Lung (tissue), 11 donors: ENCODE measurements at regions not wholly inside any gene's neighbourhood (a gene's known extent, or its start where the extent isn't known, plus 50 kb on each side); places are given as distances from the start of the nearest gene placed in this dataset.
A peak's percentile ranks its signal among the peaks of the same experiment; 100 is the strongest.

Source experiments
- ATAC-seq: fragments of 200-7000 bp; cut with Tn5 transposase; one replicate; pipeline ENCODE4 v1.9.1; 2020; ENCODE audit warnings: moderate number of reproducible peaks; ENCODE audit not compliant: insufficient read depth, low FRiP score
- DNase-seq, 3 donors: peaks; one replicate each; pipeline ENCODE4 v3.0.0-alpha.2; 2013 to 2017
- H3K27ac ChIP-seq, 2 donors: one replicate each; pipeline ENCODE4 v1.5.1; 2013; ENCODE audit warnings: mild to moderate bottlenecking in 2 of 2, moderate library complexity in 2 of 2, control low read depth in 1 of 2, inconsistent platforms in 1 of 2, low read depth in 1 of 2, low read length in 1 of 2
- H3K27me3 ChIP-seq, 3 donors: one replicate each; pipeline ENCODE4 v1.5.1; 2013; ENCODE audit warnings: low read length in 2 of 3; ENCODE audit not compliant: control insufficient read depth in 3 of 3, insufficient read depth in 3 of 3
- H3K36me3 ChIP-seq, 4 donors: one replicate each; pipeline ENCODE4 v1.5.1; 2013; ENCODE audit warnings: low read length in 4 of 4, mild to moderate bottlenecking in 1 of 4, moderate library complexity in 1 of 4; ENCODE audit not compliant: control insufficient read depth in 4 of 4, insufficient read depth in 4 of 4
- H3K4me1 ChIP-seq, 5 donors: one replicate each; pipeline ENCODE4 v1.5.1; 2013; ENCODE audit warnings: low read length in 5 of 5, mild to moderate bottlenecking in 2 of 5, moderate library complexity in 1 of 5; ENCODE audit not compliant: control insufficient read depth in 5 of 5, insufficient read depth in 5 of 5
- H3K4me3 ChIP-seq: one replicate; pipeline ENCODE4 v1.5.1; 2013; ENCODE audit warnings: mild to moderate bottlenecking, control low read depth, moderate library complexity
- H3K9ac ChIP-seq, 2 donors: one replicate each; pipeline ENCODE4 v1.5.1; 2013; ENCODE audit warnings: low read length in 2 of 2, control low read depth in 1 of 2; ENCODE audit not compliant: insufficient read depth in 1 of 2
- H3K9me3 ChIP-seq, 4 donors: one replicate each; pipeline ENCODE4 v1.5.1; 2013; ENCODE audit warnings: low read length in 3 of 4, mild to moderate bottlenecking in 1 of 4, moderate library complexity in 1 of 4; ENCODE audit not compliant: control insufficient read depth in 4 of 4, insufficient read depth in 3 of 4
- WGBS, 2 donors: extraction: QIAGEN DNeasy Blood & Tissue Kit; methylation state at CpG; one replicate each; pipeline ENCODE4 v1.1.7; 2013; 5-methylcytosine and 5-hydroxymethylcytosine counted together
- TF ChIP-seq, protein P1 (sequence below): IDR thresholded peaks from 2 replicates; pipeline ENCODE4 v1.5.1; 2012; ENCODE audit warnings: mild to moderate bottlenecking; ENCODE audit errors: control extremely low read depth, extremely low read depth
- donor health status: control.
- donor health status: control.
- donor health status: Bipolar disorder and iron deficiency.
- donor health status: healthy.
- donor health status: DM: yes; HTN: yes; CAD: no.

DNA sequence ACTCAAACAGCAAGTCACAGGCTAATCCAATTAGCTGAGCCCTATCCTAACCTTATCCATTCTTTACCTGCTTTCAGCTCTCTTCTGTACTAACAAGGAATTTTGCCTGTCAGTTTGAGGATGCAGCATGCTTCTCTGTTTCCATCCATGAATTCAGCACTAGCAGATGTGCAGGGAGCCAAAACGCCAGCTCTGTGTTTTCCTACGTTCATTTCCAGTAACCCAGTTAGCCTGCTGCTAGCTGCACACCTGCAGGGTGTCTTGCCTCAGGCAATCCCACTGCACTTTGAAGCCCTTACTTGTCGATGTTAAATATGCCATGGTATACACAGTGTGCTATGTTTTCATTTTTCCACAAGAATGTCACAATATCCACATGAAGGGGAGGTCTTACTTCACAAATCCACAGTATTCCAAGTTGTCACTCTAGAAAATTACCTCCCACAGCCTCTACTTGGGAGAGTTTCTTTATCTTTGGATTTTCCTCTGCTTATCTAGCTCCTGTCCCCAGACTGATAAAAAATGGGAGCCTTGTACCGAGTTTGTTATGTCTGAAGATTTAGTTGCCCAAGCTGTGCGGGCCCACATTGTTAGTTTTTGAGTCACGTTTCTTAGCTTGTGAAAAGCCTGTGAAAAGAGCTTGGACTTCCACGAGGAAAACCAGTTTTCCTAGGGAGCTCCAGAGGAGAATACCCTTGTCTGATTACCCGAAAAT is 127.6 kb upstream of the HHIP start:
- Histone ChIP-seq H3K9me3 (no peaks in the 10 kb centered on the region), H3K4me1 (peaks cover 0 to 8% (median 0%) of the 10 kb centered on the region in 5 donors), H3K36me3 (no peaks in the 10 kb centered on the region), H3K27me3 (no peaks in the 10 kb centered on the region), H3K4me3 (no peak overlapping the region), H3K9ac (no peak overlapping the region), H3K27ac (no peak overlapping the region)
- TF ChIP-seq, protein P1, sequence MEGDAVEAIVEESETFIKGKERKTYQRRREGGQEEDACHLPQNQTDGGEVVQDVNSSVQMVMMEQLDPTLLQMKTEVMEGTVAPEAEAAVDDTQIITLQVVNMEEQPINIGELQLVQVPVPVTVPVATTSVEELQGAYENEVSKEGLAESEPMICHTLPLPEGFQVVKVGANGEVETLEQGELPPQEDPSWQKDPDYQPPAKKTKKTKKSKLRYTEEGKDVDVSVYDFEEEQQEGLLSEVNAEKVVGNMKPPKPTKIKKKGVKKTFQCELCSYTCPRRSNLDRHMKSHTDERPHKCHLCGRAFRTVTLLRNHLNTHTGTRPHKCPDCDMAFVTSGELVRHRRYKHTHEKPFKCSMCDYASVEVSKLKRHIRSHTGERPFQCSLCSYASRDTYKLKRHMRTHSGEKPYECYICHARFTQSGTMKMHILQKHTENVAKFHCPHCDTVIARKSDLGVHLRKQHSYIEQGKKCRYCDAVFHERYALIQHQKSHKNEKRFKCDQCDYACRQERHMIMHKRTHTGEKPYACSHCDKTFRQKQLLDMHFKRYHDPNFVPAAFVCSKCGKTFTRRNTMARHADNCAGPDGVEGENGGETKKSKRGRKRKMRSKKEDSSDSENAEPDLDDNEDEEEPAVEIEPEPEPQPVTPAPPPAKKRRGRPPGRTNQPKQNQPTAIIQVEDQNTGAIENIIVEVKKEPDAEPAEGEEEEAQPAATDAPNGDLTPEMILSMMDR: no peak
- peak in 2 of 3 donors; percentile 23 to 24 for DNase-seq
- 61 to 63% methylated on average over 8 of the region's 8 CpGs for WGBS, 2 donors
- peak; percentile 27 for ATAC-seq

- WGBS, 2 donors: 75 to 82% methylated on average over 2 of the region's 2 CpGs
- no peaks in the 10 kb centered on the region for H3K36me3 ChIP-seq
- H3K4me1 ChIP-seq: peaks cover 0 to 10% (median 0%) of the 10 kb centered on the region in 5 donors
- H3K27ac ChIP-seq: no peak overlapping the region
- TF ChIP-seq, protein P1: no peak
- ATAC-seq: no peak
- H3K9me3 ChIP-seq: peaks cover 0 to 1% (median 0%) of the 10 kb centered on the region in 4 donors
- no peak for DNase-seq
- no peak overlapping the region for H3K4me3 ChIP-seq
- H3K9ac ChIP-seq: no peak overlapping the region
- H3K27me3 ChIP-seq: no peaks in the 10 kb centered on the region
Observed at GRCh38 chr4:144531841-144532240, 114.1 kb upstream of the HHIP start.

- WGBS, 2 donors: 61 to 72% methylated on average over 2 of the region's 2 CpGs
- DNase-seq: no peak
- Histone ChIP-seq H3K4me3 (no peak overlapping the region), H3K27ac (no peak overlapping the region), H3K36me3 (no peaks in the 10 kb centered on the region), H3K9ac (no peak overlapping the region), H3K4me1 (no peaks in the 10 kb centered on the region), H3K9me3 (peaks cover 0 to 8% (median 4%) of the 10 kb centered on the region in 4 donors), H3K27me3 (no peaks in the 10 kb centered on the region)
- TF ChIP-seq, protein P1: no peak
- no peak for ATAC-seq
Observed at GRCh38 chr4:144547678-144548298, 98.2 kb upstream of the HHIP start.
